ENCODE measurements at regions not wholly inside any gene's neighbourhood (a gene's known extent, or its start where the extent isn't known, plus 50 kb on each side); places are given as distances from the start of the nearest gene placed in this dataset.

DNA sequence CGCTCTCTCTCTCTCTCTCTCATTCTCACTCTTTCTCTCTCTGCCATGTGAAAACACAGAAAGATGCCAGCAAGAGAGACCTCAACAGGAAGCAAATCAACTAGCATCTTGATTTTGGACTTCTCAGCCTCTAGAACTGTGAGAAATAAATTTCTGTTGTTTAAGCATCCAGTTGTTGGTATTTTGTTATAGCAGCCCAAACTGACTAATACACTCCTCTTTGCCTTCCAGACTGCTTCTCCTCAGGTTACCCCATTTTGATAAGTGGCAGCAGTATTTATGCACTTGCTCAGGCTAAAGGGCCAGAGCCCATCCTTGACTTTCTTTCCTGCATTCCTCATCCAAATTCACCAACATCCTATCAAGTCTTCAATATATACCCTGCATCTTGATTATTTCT is 76.6 kb upstream of the NANOGP8 start:
- H3K23ac ChIP-seq (ENCODE audit: low read length in 2 of 2): no peak overlapping the region
- no peak overlapping the region for H4K91ac ChIP-seq (ENCODE audit: low read length)
- no peak for DNase-seq
- no peak overlapping the region for H3K14ac ChIP-seq (ENCODE audit: low read length in 2 of 2)
- H2AFZ ChIP-seq (ENCODE audit: low read depth, low read length): no peak overlapping the region
- H3K27ac ChIP-seq (ENCODE audit: low read length, poor library complexity, severe bottlenecking): no peak overlapping the region
- WGBS: 100% methylated on average over 1 of the region's 1 CpG
- no peaks in the 10 kb centered on the region for H3K27me3 ChIP-seq (ENCODE audit: control insufficient read depth in 1 of 2, insufficient read depth in 1 of 2, low read length in 2 of 2)
- H3K9ac ChIP-seq (ENCODE audit: low read length): no peak overlapping the region
- no peak overlapping the region for H3K4ac ChIP-seq (ENCODE audit: low read depth in 1 of 2, low read length in 2 of 2)
- no peaks in the 10 kb centered on the region for H3K4me1 ChIP-seq (ENCODE audit: control insufficient read depth, insufficient read depth, low read depth, low read length)
- H3K4me3 ChIP-seq (ENCODE audit: insufficient read depth in 1 of 2, low read depth in 1 of 2, low read length in 2 of 2): no peak overlapping the region
- no peak overlapping the region for H4K8ac ChIP-seq (ENCODE audit: low read length)
- no peaks in the 10 kb centered on the region for H3K36me3 ChIP-seq (ENCODE audit: control insufficient read depth in 1 of 2, insufficient read depth in 2 of 2, low read depth in 1 of 2, low read length in 2 of 2)
- no peak overlapping the region for H3K18ac ChIP-seq (ENCODE audit: low read depth in 1 of 2, low read length in 2 of 2)
- H3K4me2 ChIP-seq (ENCODE audit: low read length, poor library complexity, severe bottlenecking): no peak overlapping the region
- no peak overlapping the region for H2BK120ac ChIP-seq (ENCODE audit: low read depth, low read length)
- H2AK5ac ChIP-seq (ENCODE audit: low read length, severe bottlenecking): no peak overlapping the region
- H2BK15ac ChIP-seq (ENCODE audit: low read depth, poor library complexity, severe bottlenecking): no peak overlapping the region
- no peaks in the 10 kb centered on the region for H3K79me1 ChIP-seq (replicated peaks; ENCODE audit: low read length, poor library complexity, severe bottlenecking)
- no peak overlapping the region for H2BK12ac ChIP-seq (ENCODE audit: low read length in 2 of 2)
- H3K9me3 ChIP-seq (ENCODE audit: control insufficient read depth, low read length): no peaks in the 10 kb centered on the region
- H2BK5ac ChIP-seq (ENCODE audit: low read depth, low read length, poor library complexity, severe bottlenecking): no peak overlapping the region

DNA sequence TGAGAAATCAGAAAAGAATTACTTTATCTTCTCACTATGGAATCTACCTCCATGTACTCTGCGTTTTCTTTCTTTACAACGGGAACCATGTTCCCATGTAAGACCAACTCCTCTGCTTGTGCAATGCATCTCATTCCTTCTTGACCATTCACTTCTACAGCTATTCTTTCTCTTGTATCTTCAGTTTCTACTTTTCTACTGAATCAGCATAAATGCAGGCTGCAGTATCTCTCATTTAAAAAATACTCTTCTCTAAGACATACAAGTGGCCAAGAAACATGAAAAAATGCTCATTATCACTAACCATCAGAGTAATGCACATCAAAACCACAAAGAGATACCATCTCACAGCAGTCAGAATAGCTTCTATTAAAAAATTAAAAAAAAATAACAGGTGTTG is 74.1 kb upstream of the NANOGP8 start:
- Histone ChIP-seq H2BK120ac (ENCODE audit: low read depth, low read length) (no peak overlapping the region), H3K27ac (ENCODE audit: low read length, poor library complexity, severe bottlenecking) (no peak overlapping the region), H2BK5ac (ENCODE audit: low read depth, low read length, poor library complexity, severe bottlenecking) (no peak overlapping the region), H3K18ac (ENCODE audit: low read depth in 1 of 2, low read length in 2 of 2) (no peak overlapping the region), H3K27me3 (ENCODE audit: control insufficient read depth in 1 of 2, insufficient read depth in 1 of 2, low read length in 2 of 2) (no peaks in the 10 kb centered on the region), H3K4me2 (ENCODE audit: low read length, poor library complexity, severe bottlenecking) (no peak overlapping the region), H2AFZ (ENCODE audit: low read depth, low read length) (no peak overlapping the region), H3K4me3 (ENCODE audit: insufficient read depth in 1 of 2, low read depth in 1 of 2, low read length in 2 of 2) (no peak overlapping the region), H3K36me3 (ENCODE audit: control insufficient read depth in 1 of 2, insufficient read depth in 2 of 2, low read depth in 1 of 2, low read length in 2 of 2) (no peaks in the 10 kb centered on the region), H2BK15ac (ENCODE audit: low read depth, poor library complexity, severe bottlenecking) (no peak overlapping the region), H3K23ac (ENCODE audit: low read length in 2 of 2) (no peak overlapping the region), H4K8ac (ENCODE audit: low read length) (no peak overlapping the region), H2BK12ac (ENCODE audit: low read length in 2 of 2) (no peak overlapping the region), H3K9me3 (ENCODE audit: control insufficient read depth, low read length) (no peaks in the 10 kb centered on the region), H3K4me1 (ENCODE audit: control insufficient read depth, insufficient read depth, low read depth, low read length) (no peaks in the 10 kb centered on the region), H2AK5ac (ENCODE audit: low read length, severe bottlenecking) (no peak overlapping the region), H3K9ac (ENCODE audit: low read length) (no peak overlapping the region), H4K91ac (ENCODE audit: low read length) (no peak overlapping the region), H3K79me1 (replicated peaks; ENCODE audit: low read length, poor library complexity, severe bottlenecking) (no peaks in the 10 kb centered on the region), H3K4ac (ENCODE audit: low read depth in 1 of 2, low read length in 2 of 2) (no peak overlapping the region), H3K14ac (ENCODE audit: low read length in 2 of 2) (no peak overlapping the region)
- 98% methylated on average over 2 of the region's 2 CpGs for WGBS
- DNase-seq: no peak

DNA sequence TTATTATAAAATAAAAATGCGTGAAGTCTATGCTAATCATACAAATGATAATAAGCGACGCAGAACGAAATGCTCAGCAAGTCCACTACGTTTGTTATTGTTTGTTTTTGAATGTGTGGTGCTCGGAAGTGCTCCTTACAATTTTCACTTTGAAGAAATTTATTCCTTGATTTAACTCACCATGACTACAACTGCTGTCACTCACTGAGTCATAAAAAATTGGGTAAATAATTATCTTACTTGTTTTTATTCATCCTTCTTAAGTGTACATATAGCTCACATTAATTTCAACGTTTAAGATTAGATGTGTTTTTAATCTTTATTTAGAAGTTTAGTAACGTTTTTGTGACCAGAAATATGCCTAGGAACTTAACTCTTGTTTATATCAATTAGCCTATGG is 66.7 kb upstream of the NANOGP8 start:
- H3K4ac ChIP-seq (ENCODE audit: low read depth in 1 of 2, low read length in 2 of 2): no peak overlapping the region
- no peaks in the 10 kb centered on the region for H3K9me3 ChIP-seq (ENCODE audit: control insufficient read depth, low read length)
- H4K91ac ChIP-seq (ENCODE audit: low read length): no peak overlapping the region
- no peaks in the 10 kb centered on the region for H3K79me1 ChIP-seq (replicated peaks; ENCODE audit: low read length, poor library complexity, severe bottlenecking)
- H3K27ac ChIP-seq (ENCODE audit: low read length, poor library complexity, severe bottlenecking): no peak overlapping the region
- H2BK12ac ChIP-seq (ENCODE audit: low read length in 2 of 2): no peak overlapping the region
- H2AK5ac ChIP-seq (ENCODE audit: low read length, severe bottlenecking): no peak overlapping the region
- WGBS: 91% methylated on average over 6 of the region's 8 CpGs
- no peak overlapping the region for H2BK5ac ChIP-seq (ENCODE audit: low read depth, low read length, poor library complexity, severe bottlenecking)
- H3K4me3 ChIP-seq (ENCODE audit: insufficient read depth in 1 of 2, low read depth in 1 of 2, low read length in 2 of 2): no peak overlapping the region
- no peak overlapping the region for H2BK120ac ChIP-seq (ENCODE audit: low read depth, low read length)
- no peak overlapping the region for H2BK15ac ChIP-seq (ENCODE audit: low read depth, poor library complexity, severe bottlenecking)
- H4K8ac ChIP-seq (ENCODE audit: low read length): no peak overlapping the region
- no peak overlapping the region for H3K14ac ChIP-seq (ENCODE audit: low read length in 2 of 2)
- no peak overlapping the region for H3K4me2 ChIP-seq (ENCODE audit: low read length, poor library complexity, severe bottlenecking)
- no peaks in the 10 kb centered on the region for H3K27me3 ChIP-seq (ENCODE audit: control insufficient read depth in 1 of 2, insufficient read depth in 1 of 2, low read length in 2 of 2)
- no peak overlapping the region for H3K9ac ChIP-seq (ENCODE audit: low read length)
- DNase-seq: no peak
- H2AFZ ChIP-seq (ENCODE audit: low read depth, low read length): no peak overlapping the region
- H3K23ac ChIP-seq (ENCODE audit: low read length in 2 of 2): no peak overlapping the region
- no peaks in the 10 kb centered on the region for H3K4me1 ChIP-seq (ENCODE audit: control insufficient read depth, insufficient read depth, low read depth, low read length)
- no peaks in the 10 kb centered on the region for H3K36me3 ChIP-seq (ENCODE audit: control insufficient read depth in 1 of 2, insufficient read depth in 2 of 2, low read depth in 1 of 2, low read length in 2 of 2)
- H3K18ac ChIP-seq (ENCODE audit: low read depth in 1 of 2, low read length in 2 of 2): no peak overlapping the region

DNA sequence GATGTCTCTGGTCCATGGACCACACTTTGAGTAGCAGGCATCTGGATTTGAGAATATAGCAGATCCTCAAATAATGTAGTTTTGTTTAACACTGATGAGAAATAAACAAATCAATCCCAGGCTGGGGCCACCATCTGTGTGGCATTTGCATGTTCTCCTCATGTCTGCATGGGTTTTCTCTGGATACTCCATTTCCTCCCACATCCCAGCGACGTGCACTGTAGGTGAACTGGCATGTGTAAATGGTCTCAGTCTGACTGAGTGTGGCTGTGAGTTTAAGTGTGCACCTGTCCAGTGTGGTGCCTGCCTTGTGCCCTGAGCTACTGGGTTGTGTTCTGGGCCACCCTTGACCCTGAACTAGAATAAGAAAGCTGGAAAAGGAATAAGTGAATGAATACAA is 66.3 kb upstream of the NANOGP8 start:
- no peak overlapping the region for H2AK5ac ChIP-seq (ENCODE audit: low read length, severe bottlenecking)
- no peak overlapping the region for H3K18ac ChIP-seq (ENCODE audit: low read depth in 1 of 2, low read length in 2 of 2)
- H2AFZ ChIP-seq (ENCODE audit: low read depth, low read length): no peak overlapping the region
- no peak for DNase-seq
- no peak overlapping the region for H4K8ac ChIP-seq (ENCODE audit: low read length)
- no peaks in the 10 kb centered on the region for H3K36me3 ChIP-seq (ENCODE audit: control insufficient read depth in 1 of 2, insufficient read depth in 2 of 2, low read depth in 1 of 2, low read length in 2 of 2)
- 94% methylated on average over 2 of the region's 2 CpGs for WGBS
- no peak overlapping the region for H3K27ac ChIP-seq (ENCODE audit: low read length, poor library complexity, severe bottlenecking)
- no peaks in the 10 kb centered on the region for H3K9me3 ChIP-seq (ENCODE audit: control insufficient read depth, low read length)
- no peak overlapping the region for H3K23ac ChIP-seq (ENCODE audit: low read length in 2 of 2)
- H2BK15ac ChIP-seq (ENCODE audit: low read depth, poor library complexity, severe bottlenecking): no peak overlapping the region
- no peak overlapping the region for H2BK12ac ChIP-seq (ENCODE audit: low read length in 2 of 2)
- no peak overlapping the region for H3K4me3 ChIP-seq (ENCODE audit: insufficient read depth in 1 of 2, low read depth in 1 of 2, low read length in 2 of 2)
- no peaks in the 10 kb centered on the region for H3K27me3 ChIP-seq (ENCODE audit: control insufficient read depth in 1 of 2, insufficient read depth in 1 of 2, low read length in 2 of 2)
- no peaks in the 10 kb centered on the region for H3K79me1 ChIP-seq (replicated peaks; ENCODE audit: low read length, poor library complexity, severe bottlenecking)
- H3K4me1 ChIP-seq (ENCODE audit: control insufficient read depth, insufficient read depth, low read depth, low read length): no peaks in the 10 kb centered on the region
- no peak overlapping the region for H4K91ac ChIP-seq (ENCODE audit: low read length)
- H3K14ac ChIP-seq (ENCODE audit: low read length in 2 of 2): no peak overlapping the region
- H2BK5ac ChIP-seq (ENCODE audit: low read depth, low read length, poor library complexity, severe bottlenecking): no peak overlapping the region
- no peak overlapping the region for H3K4ac ChIP-seq (ENCODE audit: low read depth in 1 of 2, low read length in 2 of 2)
- no peak overlapping the region for H3K9ac ChIP-seq (ENCODE audit: low read length)
- H2BK120ac ChIP-seq (ENCODE audit: low read depth, low read length): no peak overlapping the region
- no peak overlapping the region for H3K4me2 ChIP-seq (ENCODE audit: low read length, poor library complexity, severe bottlenecking)
